Activated CD8-positive, alpha-beta memory T cell treated with anti-CD3 and anti-CD28 coated beads, Interleukin-2, amount 50 U/mL, for 24 hours (primary cell): ENCODE measurements at regions not wholly inside any gene's neighbourhood (a gene's known extent, or its start where the extent isn't known, plus 50 kb on each side); places are given as distances from the start of the nearest gene placed in this dataset.
"Not testable (repeated sequence)": the region's sequence is repeated elsewhere in the genome, so short reads cannot be mapped to it uniquely, and the experiment has no call there.

Experiments used
- DNase-seq: peaks from one replicate; pipeline ENCODE4 v3.0.0-alpha.2; 2020; ENCODE audit errors: extremely low read depth

DNA sequence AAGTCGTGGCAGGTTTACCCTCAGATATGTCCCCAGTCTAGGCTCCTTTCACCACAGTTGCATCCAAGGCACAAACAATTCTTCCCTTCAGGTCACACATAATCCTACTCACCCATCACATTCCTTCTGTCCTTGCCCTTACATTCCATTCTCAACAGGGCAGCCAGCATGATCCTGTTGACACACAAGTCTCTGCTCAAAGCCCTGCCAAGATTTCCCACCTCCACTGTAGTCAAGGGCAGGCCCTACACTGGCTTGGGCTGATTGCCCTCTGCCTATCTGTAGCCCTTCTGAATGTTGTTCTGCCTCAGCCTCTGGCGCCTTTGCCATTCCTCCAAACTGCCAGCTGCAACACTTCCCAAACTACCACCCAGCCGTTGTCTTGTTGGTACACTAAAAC is 187.9 kb upstream of the AKR1E2 start:
- DNase-seq: no peak

DNA sequence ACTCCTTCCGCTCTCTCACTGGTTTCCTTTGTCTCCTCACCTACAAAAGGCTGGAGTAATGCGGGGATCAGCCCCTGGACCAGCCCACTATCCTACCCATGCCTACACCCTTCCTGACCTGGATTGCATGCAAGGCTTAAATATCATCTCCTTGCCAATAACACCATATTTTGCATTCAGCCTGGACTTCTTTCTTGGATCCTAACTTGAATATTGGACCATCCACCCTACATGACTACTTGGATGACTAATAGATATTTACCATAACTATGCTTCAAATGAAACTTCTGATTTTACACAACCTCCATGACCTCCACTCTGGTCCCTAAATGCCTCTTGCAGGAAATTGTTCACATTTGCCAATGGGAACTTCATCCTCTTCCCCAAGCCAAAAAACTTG is 188.3 kb upstream of the AKR1E2 start:
- DNase-seq: no peak

- DNase-seq: no peak
Measured at GRCh38 chr10:4635883-4636282, 190.1 kb upstream of the AKR1E2 start.

DNA sequence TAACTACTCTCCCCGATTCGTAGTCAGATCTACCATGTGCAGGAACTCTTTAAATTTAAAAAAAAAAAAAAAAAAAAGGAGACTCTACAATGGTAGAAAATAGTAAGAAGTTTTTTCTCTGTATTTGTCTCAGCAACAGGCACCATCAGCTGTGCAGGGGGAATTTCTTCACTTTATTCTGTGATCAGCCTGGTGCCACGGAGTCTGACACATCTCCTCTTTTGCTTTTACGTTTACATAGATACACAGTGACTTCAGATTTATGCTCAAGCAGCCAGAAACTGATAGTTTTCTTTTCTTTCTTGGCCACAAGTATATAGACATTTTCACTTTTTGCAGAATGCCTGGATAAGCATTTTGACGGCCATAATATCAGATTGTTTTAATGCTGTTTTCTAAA is 190.6 kb upstream of the AKR1E2 start:
- DNase-seq: no peak

DNA sequence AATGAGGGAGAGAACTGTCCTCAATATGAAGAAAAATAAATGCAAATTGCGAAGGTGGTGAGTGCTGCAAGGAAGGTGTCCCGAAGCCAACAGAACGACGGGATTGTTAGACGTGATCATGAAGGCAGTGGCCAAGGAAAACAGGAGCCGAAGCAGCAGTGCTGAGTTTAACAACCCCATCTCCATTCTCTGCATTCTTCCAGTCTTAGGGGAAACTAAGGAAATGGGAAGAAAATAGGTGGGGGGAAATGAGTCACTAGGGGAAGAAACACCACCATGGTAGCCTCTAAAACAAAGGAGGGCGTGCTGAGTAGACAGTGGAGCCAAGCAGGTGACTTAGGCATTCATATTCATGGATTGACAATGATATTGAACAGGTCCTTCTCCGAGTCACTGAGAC is 192.2 kb upstream of the AKR1E2 start:
- DNase-seq: no peak

GRCh38 chr10:4633186-4633585 is 192.8 kb upstream of the AKR1E2 start:
- DNase-seq: no peak

DNA sequence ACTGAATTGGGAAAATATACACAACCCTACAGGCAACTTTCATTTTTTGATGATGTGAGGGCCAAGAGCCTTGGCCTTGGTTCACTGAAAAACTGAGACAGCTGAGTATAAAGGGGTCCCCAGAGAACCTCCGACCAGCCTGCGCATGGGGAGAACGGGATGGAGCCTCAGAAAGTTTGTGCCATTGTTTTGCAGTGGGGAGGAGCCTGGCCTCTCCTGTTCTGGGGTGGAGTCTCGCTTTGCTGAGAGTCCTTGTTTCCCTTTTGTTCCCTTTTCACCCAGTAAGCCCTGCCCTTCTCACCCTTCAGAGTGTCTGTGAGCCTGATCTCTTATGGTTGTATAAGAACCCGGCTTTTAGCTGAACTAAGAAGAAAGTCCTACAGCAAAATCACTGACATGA is 193.2 kb upstream of the AKR1E2 start:
- DNase-seq: no peak

DNA sequence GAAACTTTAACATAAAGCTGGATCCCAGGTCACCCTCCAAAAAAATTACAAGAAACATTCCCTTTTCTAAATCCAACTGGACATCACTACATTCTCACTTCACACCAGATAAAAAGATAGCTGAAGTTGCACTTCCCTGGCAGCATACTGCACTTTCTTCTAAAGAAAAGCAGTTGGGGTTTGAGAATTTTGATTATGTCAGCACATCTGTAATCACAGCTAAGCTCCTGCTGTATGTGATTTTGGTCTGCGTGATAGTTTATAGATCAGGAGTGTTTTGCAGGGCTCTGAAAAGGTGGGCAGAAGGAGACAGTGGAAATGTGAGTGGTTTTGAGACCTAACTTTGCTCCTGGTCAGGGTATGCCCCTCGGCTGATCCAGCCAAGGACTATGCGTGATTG is 199.1 kb upstream of the AKR1E2 start:
- DNase-seq: no peak

GRCh38 chr10:4623757-4624420 is 202.1 kb upstream of the AKR1E2 start:
- DNase-seq: no peak

DNA sequence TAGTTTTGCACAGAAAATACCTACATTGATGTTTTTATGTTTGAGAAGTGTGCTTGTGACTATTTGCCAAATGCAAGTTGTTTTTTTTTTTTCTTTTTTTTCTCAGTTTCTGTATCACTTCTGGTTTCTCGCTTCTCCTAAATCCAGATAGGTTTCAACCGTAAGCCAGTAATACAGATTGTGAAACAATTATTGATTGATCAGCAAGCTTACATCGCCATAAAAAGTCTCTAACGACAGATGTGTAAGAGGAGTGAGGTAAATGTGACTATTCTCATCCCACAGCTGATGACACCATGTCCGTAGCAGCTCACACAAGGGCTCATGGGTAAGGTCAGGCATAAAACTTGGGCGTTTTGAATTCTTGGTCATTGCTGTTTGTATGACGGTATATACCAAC is 202.8 kb upstream of the AKR1E2 start:
- no peak for DNase-seq

- DNase-seq: no peak
Measured at GRCh38 chr10:4622384-4622783, 203.6 kb upstream of the AKR1E2 start.

DNA sequence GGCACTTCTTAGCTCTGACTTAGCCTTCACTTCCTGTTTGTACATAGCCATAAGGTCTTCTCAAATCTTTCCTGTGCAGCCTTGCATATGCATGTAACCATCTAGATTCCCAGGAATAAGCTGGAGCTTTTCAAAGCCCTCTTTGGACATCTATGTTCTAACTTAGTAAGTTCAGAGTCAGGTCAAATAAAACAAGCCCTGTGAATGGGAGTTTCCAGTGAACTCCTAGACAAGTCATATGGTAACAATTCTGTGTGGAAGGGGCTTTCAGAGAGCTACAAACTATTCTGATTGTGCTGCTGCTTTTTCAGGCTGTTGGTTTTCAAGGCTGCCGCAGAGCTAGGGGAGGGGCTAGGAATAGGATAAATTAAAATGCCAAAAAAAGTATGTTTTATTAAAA is 208.4 kb upstream of the AKR1E2 start:
- DNase-seq: no peak

DNA sequence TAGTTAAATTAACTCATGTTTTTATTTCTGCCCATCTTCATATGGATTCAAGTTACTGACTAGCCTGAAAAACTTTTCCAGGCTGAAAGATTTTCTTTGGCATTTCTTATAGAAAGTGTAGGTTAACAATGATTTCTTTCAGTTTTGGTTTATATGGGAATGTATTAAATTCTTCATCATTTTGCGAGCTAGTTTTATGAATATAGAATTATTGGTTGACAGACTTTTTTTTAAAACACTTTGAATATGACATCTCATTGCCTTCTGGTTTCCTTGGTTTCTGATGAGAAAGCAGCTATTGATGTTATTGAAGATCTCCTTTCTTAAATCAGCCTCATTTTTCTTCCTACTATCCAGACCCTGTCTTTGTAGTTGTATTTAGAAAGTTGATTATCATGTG is 211.0 kb upstream of the AKR1E2 start:
- no peak for DNase-seq

GRCh38 chr10:4609251-4609650 is 216.8 kb upstream of the AKR1E2 start:
- DNase-seq: no peak

GRCh38 chr10:4607681-4608080 is 218.3 kb upstream of the AKR1E2 start:
- no peak for DNase-seq

- DNase-seq: no peak
Measured at GRCh38 chr10:4606856-4607636, 219.0 kb upstream of the AKR1E2 start.

- no peak for DNase-seq
Measured at GRCh38 chr10:4602764-4603491, 223.1 kb upstream of the AKR1E2 start.

- no peak for DNase-seq
Measured at GRCh38 chr10:4599471-4599870, 226.5 kb upstream of the AKR1E2 start.

DNA sequence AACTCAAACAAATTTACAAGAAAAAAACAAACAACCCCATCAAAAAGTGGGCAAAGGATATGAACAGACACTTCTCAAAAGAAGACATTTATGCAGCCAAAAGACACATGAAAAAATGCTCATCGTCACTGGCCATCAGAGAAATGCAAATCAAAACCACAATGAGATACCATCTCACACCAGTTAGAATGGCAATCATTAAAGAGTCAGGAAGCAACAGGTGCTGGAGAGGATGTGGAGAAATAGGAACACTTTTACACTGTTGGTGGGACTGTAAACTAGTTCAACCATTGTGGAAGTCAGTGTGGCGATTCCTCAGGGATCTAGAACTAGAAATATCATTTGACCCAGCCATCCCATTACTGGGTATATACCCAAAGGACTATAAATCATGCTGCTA is 228.1 kb upstream of the AKR1E2 start:
- DNase-seq: not testable (repeated sequence)

- no peak for DNase-seq
Measured at GRCh38 chr10:4596951-4597350, 229.1 kb upstream of the AKR1E2 start.

DNA sequence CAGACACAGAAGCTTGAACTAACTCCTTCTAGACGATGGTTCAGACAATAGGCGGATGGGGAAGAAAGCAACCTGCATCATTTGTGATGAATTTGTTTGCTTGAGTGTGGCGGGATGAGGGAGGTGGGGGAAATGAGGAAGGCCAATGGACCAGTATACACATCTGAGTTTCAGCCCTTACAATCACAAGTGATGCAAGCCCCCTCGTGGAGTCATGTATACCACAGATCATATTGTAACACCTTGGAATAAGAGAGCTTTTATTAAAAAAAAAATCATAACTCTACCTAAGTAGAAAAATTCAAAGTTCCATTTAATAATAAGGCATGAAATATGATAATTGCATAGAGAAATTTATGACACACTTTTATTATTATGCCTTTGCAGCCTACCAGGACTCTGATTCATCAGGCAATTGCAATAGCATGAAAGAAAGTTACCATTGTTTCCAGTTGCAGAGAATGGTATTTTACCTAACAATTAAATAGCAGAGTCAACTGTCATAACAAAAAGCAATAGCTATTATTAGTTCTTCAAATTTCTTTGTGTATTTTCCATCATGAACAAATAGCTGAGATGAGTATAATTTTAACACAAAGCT is 230.2 kb upstream of the AKR1E2 start:
- no peak for DNase-seq

DNA sequence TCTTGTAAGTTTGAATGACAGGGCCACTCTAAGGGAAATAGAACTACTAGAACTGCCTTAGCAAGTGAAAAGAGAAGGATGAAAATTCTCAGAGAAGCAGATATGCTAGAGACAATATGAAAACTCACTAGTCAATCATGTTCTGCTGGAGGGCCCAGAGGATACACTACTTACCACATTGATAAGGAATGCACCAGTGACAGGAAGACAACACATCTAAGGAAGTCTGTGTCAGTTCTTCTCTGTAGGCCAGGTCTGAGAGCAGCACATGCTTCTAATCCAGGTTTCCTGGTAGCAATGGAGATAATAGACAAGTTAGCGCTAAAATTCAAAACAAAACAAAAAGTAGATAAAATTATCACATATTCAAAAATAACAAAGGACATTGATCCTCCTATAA is 235.2 kb upstream of the AKR1E2 start:
- DNase-seq: no peak

DNA sequence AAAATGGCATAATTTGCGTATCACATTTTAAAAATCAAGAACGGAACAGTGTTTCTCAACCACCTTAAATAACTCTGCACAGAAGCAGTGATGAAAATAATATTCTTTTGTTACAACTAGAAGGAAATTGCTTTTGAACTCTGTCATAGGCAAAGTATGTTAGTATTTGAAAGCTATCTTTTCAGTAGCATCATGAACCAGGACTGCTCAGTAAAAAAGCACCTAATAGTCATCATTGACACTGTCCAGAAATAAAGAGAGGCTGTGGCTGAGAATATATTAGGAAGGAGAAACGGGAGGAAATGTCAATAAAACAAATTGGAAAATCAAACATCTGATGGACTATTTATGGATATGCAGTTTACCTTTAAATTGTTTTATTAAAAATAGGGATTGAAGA is 237.2 kb upstream of the AKR1E2 start:
- DNase-seq: no peak
